ENCODE measurements at regions not wholly inside any gene's neighbourhood (a gene's known extent, or its start where the extent isn't known, plus 50 kb on each side); places are given as distances from the start of the nearest gene placed in this dataset.

DNA sequence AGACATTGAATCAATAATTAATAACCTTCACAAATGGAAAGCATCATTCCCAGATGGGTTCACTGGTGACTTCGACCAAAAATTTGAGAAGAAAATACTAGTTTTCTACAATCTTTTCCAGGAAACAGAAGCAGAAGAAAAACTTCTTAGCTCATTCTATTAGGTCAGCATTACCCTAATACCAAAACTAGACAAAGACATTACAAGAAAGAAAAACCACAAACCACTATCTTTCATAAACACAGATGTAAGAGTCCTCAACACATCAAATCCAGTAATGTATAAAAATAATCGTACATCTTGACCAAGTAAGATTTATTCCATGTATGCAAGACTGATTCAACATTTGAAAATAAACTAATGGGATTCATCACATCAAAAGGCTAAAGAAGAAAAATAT, 64.0 kb upstream of the CDK1 start:
- no peak overlapping the region for H3K4me3 ChIP-seq (ENCODE audit: low read depth, low read length)
- no peak for DNase-seq (ENCODE audit: low read depth)
- TF ChIP-seq MAX (IDR thresholded peaks at IDR 0.05; ENCODE audit: low read depth, low read length) (no peak), POLR2A (IDR thresholded peaks at IDR 0.05; ENCODE audit: extremely low read depth, insufficient read length) (no peak), MYC (IDR thresholded peaks at IDR 0.05; ENCODE audit: low read depth, low read length) (no peak), CTCF (IDR thresholded peaks at IDR 0.05; ENCODE audit: low read depth, low read length) (no peak)

- no peak for TF ChIP-seq POLR2A (IDR thresholded peaks at IDR 0.05; ENCODE audit: extremely low read depth, insufficient read length)
- TF ChIP-seq CTCF (IDR thresholded peaks at IDR 0.05; ENCODE audit: low read depth, low read length) = no peak
- TF ChIP-seq MYC (IDR thresholded peaks at IDR 0.05; ENCODE audit: low read depth, low read length) = no peak
- TF ChIP-seq MAX (IDR thresholded peaks at IDR 0.05; ENCODE audit: low read depth, low read length) = no peak
- no peak overlapping the region for H3K4me3 ChIP-seq (ENCODE audit: low read depth, low read length)
Measured at GRCh38 chr10:60711496-60711895, 66.8 kb upstream of the CDK1 start.

GRCh38 chr10:60710041-60710440, 68.2 kb upstream of the CDK1 start:
- no peak for DNase-seq (ENCODE audit: low read depth)
- no peak overlapping the region for H3K4me3 ChIP-seq (ENCODE audit: low read depth, low read length)
- TF ChIP-seq MYC (IDR thresholded peaks at IDR 0.05; ENCODE audit: low read depth, low read length) (no peak), CTCF (IDR thresholded peaks at IDR 0.05; ENCODE audit: low read depth, low read length) (no peak), MAX (IDR thresholded peaks at IDR 0.05; ENCODE audit: low read depth, low read length) (no peak), POLR2A (IDR thresholded peaks at IDR 0.05; ENCODE audit: extremely low read depth, insufficient read length) (no peak)

More at GRCh38 chr10:60711496-60711895, 66.8 kb upstream of the CDK1 start:
- DNase-seq (ENCODE audit: low read depth) = no peak

GRCh38 chr10:60708666-60709065, 69.6 kb upstream of the CDK1 start:
- DNase-seq (ENCODE audit: low read depth) = no peak
- no peak overlapping the region for H3K4me3 ChIP-seq (ENCODE audit: low read depth, low read length)
- TF ChIP-seq CTCF (IDR thresholded peaks at IDR 0.05; ENCODE audit: low read depth, low read length) (no peak), MAX (IDR thresholded peaks at IDR 0.05; ENCODE audit: low read depth, low read length) (no peak), POLR2A (IDR thresholded peaks at IDR 0.05; ENCODE audit: extremely low read depth, insufficient read length) (no peak), MYC (IDR thresholded peaks at IDR 0.05; ENCODE audit: low read depth, low read length) (no peak)

GRCh38 chr10:60707841-60708240, 70.4 kb upstream of the CDK1 start:
- TF ChIP-seq MAX (IDR thresholded peaks at IDR 0.05; ENCODE audit: low read depth, low read length) = no peak
- no peak for TF ChIP-seq MYC (IDR thresholded peaks at IDR 0.05; ENCODE audit: low read depth, low read length)
- TF ChIP-seq POLR2A (IDR thresholded peaks at IDR 0.05; ENCODE audit: extremely low read depth, insufficient read length) = no peak
- no peak for TF ChIP-seq CTCF (IDR thresholded peaks at IDR 0.05; ENCODE audit: low read depth, low read length)
- no peak overlapping the region for H3K4me3 ChIP-seq (ENCODE audit: low read depth, low read length)
- no peak for DNase-seq (ENCODE audit: low read depth)

GRCh38 chr10:60706146-60706545, 72.1 kb upstream of the CDK1 start:
- no peak overlapping the region for H3K4me3 ChIP-seq (ENCODE audit: low read depth, low read length)
- no peak for DNase-seq (ENCODE audit: low read depth)
- no peak for TF ChIP-seq MYC (IDR thresholded peaks at IDR 0.05; ENCODE audit: low read depth, low read length)
- no peak for TF ChIP-seq MAX (IDR thresholded peaks at IDR 0.05; ENCODE audit: low read depth, low read length)
- TF ChIP-seq CTCF (IDR thresholded peaks at IDR 0.05; ENCODE audit: low read depth, low read length) = no peak
- no peak for TF ChIP-seq POLR2A (IDR thresholded peaks at IDR 0.05; ENCODE audit: extremely low read depth, insufficient read length)

Data from NB4 (cell line).